HL-60/S4 treated with phorbol 12-myristate 13-acetate at 8.2 ng/mL for 4 days and 3 days (cell line): ENCODE measurements at regions not wholly inside any gene's neighbourhood (a gene's known extent, or its start where the extent isn't known, plus 50 kb on each side); places are given as distances from the start of the nearest gene placed in this dataset.

Experiments
- in situ Hi-C: fragments of 300-500 bp; cut with MboI; formaldehyde crosslinking; loops from 2 replicates; pipeline ENCODE4 v1.15.0; 2022; ENCODE audit warnings: low sequenced_read_pairs

DNA sequence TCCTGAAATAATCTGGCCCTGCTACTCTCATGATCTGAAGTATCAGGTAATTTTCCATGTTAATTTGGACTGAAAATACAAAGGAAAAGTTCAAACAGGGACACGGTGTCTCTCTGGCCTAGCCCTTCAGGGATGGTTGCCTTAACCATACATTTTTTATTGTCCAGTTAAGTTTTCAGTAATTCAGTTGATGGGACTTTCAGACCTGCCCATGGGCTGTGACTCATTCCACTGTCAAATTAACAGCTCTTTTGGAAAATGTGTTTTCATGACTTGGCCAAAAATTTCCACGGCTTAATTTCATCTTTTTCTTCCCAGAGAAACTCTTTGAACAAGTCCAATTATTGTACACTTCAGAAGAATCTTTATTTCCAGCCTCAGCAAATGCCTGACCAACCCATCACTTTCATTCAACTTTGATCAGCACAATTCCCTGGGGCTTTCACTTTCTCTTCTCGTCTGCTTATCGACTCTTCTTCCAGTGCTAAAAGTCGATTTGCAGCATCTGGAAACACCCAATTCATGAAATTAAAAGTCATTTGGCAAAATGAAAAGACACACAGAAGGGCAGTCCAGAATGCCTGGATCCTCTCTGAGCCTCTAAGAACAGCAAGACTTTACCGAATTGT lies 293.9 kb downstream of the RAB28 start:
- in situ Hi-C loops = no loop called here

DNA sequence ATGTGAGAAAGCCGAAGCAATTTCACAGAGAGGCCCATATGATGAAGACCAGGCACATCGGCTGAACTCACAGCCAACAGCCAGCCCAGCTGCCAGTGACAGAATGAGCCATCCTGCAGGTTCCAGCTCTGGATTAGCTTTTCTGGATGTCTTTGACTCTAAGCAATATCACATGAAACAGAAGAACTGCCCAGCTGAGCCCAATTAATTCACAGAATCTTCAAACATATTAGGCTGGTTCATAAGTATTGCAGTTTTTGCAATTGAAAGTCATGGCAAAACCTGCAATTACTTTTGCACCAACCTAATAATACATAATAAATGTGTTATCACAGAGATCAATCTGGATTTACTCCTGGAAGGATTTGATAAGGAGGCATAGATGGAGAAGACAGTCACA lies 299.9 kb downstream of the RAB28 start:
- in situ Hi-C loops = no loop called here

DNA sequence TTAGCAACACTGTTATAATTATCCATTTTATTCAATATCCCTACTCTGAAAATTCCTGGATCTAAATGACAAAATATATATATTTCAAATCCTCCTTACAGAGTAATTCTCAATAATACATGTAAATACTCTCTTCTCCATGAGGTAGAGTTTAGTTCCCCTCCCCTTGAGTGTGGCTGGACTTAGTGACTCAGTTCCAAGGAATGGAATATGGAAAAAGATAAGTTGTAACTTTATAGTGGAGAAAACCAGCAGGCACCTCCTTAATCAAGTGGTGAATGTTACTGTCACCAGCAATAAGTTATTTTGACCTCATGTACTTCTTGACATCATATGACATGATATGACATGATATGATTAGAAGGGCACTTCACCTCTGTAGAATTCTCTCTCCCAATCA lies 302.0 kb downstream of the RAB28 start:
- in situ Hi-C loops = no loop called here

DNA sequence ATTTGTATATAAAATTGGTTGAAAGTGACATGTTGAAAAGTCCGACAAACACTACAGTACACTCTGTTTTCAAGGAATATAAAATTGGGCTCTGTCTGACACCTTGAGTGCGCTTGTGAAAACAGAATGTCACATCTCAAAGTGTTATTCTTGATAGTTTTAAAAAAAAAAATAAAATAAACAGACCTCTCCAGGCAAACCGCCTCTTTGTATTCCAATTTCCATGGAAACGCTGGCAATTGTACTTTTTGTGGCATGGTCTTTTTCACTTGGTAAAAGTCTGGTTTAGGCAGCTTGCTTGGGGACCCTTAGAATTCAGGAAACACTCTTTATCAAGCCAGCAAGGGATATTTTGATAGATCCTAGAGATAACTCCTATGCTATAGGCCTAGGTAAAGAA lies 302.5 kb downstream of the RAB28 start:
- in situ Hi-C loops = no loop called here

DNA sequence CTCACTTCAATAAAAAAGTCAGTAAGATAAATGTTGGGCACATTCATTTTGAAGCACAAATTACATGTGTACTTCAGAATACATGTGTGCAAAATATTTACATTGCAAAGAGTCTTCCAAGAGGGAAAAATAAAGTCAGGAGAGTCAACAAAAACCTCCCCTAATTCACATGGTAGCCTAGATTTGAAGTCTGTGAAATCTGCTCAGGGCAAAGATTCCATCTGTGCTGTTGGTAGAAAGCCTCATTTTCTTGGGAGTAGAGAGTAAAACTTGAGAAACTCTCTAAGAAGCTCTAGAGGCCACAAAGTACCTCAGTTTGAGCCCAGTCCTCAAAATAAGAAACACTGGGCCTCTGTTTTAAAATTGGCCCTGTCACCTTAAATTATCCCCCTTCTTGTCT lies 303.4 kb downstream of the RAB28 start:
- in situ Hi-C loops = no loop called here

DNA sequence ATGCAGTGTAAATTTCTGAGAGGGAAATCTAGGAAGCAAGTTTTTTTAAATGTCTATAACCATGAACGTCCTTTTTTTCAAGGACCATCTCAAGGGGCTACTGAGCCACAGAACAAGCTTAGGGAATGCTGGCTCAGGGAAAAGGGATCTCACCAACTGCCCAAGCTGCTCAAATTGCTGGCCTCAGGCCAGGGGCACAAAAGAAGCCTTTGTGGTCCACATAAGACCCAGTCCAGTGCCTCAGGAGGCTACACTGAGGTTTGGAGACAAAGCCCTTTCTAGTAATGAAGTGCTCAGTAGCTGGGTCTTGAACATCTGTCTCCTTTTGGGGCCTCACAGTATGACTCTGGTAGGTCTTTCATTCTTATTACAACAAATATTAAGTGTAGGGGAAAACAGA lies 305.5 kb downstream of the RAB28 start:
- in situ Hi-C loops = no loop called here

DNA sequence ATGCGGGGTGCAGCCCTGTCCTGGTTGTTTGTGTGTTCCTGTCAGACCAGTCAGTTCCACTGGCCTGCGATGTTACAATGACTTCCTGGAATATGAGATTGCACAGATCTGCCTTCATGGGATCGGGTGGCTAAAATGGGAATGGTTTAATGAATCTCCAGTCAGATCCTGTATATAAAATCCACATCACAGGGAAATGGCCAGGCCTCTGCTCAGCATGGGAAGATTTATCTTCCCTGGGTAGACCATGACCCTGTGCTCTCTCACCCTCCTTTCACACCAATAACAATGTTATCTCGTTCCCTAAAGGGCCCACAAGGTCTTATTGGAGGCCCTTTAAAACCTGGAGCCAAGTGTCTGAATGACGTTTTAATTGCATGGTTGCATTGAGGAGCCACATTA lies 307.4 kb downstream of the RAB28 start:
- in situ Hi-C loops = no loop called here

DNA sequence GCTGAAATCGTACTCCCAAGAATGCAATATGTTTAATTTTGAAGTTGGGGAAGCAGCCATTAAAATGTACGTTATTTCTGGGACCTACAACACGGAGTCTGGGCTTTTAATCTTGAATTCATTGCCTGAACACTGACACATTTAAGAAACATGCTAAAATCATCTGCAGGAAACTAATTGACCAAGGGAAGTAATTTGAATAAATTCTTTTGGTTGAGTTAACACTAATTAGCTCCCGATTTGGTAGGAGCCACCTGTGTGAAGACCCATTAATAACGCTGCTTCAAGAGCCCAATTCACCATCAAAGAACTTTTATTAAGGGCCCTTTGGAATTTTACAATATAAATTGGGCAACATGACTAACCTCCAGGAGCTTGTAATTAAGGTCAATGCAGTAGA lies 309.2 kb downstream of the RAB28 start:
- in situ Hi-C loops = no loop called here

DNA sequence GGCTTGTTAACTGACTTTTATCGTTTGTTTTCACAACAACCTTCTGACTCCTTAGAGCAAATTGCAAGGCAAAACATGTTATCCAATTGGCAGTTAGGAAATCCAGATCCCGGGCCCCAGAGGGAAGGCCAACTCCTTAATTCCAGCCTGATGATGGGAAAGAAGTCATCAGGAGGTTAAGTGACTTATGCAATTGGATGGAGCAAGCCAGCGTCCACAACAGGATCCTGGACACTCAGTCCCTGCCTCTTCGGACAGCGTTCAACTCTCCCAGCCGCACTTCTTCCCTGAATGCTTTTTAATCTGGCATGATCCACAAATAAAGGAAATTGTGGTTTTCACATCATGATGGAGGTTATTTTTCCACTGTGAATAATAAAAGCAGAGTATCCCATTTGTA lies 310.1 kb downstream of the RAB28 start:
- in situ Hi-C loops = no loop called here

DNA sequence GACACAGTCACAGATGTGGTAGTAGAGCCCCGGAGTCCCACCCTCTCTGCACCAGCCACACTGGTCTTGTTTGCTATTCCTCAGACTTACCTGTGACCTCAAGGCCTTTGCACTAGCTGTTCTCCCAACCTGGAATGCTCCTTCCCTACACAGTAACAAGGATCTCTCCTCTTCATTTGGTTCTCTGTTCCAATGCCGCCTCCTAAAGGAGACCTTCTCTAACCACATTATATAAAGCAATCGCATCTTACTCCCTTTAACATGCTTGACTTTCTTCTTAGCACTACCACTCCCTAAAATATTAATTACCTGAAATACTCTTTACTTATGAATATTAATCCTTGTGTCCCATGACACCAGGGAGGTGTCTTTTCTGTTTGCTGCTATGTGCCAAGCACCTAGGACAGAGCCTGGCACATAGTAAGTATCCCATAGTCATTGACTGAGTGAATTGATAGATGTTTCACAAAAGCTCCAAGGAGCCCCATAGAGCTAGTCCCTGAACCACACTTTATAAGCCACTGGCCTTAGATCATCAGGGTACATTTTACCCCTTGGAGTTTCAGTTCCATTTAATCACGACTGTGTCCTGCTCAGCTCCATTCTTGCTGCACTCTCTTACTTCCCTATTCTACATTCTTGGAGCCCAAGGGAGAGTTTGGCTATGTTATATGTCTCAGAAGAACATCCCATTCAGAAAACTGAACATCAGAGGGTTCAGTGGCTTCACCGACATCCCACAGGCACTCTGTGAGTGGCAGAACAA lies 312.7 kb downstream of the RAB28 start:
- in situ Hi-C loops = no loop called here

DNA sequence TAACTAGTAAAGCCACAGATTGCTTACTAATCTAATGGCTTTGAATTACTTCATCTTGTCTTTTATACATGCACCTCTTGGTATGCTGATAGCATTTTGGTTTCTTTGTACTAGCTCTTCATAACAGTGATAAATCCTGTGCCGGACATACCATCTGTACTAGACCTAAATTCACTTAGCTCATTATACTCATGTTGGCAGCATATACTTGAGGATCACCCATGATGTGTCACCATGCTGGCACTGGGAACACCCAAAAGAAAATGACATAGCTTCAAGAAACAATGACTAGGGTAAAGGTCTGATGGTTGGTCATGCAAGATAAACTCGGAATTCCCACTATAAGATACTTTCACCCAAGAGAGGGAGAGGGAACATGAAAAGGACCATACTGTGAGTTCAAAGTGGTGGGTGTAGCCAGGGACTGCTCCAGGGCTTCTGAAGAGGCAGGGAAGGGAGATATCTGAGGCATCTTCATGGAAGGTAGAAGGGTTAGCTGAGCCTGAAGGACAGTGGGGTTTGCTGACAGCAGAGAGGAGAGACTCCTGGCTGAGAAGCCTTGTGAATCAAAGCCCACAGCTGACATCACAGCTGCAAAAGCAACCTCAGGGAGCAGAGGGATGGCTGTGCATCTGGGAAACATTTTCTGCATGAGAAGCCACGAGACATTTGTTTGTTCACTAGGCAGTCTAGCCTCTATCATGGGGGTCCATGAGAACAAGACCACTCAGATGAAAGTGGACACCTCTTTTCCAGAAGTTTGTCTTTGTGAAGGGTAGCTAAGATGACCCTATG lies 314.2 kb downstream of the RAB28 start:
- in situ Hi-C loops = no loop called here

DNA sequence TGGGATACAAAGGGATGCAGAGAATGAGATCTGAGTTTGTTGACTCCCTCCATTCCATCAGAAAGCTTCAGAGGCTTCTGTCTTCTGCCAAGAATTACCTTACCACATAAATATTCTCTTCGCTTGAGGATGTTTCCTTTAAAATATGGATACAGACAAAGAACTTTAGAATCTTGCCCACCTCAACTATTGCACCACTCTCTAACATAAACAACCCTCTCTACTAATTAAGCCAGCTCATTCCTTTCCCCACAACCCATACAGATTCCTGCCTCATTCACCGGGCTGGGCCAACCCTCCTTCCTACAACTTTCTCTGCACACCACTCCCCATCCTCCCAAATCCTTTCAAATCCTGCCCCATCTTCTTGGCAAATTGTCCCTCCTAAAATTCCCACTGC lies 315.8 kb downstream of the RAB28 start:
- in situ Hi-C loops = no loop called here

DNA sequence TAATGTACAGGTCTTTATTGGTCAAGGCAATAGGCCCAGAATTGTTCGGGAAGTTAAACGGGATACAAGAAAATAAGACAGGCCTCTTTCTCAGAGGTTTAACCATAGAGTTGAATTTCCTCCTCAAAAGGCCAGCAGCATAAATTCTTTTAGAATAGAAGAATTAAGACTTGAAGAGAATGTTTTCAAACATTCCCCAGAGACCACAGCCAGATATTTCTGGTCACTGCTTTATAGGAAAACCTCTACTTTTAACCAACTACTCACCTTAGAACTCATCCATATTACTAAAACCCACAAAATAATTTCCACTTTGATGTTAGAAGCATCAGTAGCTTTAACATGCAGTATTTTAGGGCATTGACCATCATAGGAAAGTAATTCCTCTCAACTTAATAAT lies 317.9 kb downstream of the RAB28 start:
- in situ Hi-C loops = no loop called here

DNA sequence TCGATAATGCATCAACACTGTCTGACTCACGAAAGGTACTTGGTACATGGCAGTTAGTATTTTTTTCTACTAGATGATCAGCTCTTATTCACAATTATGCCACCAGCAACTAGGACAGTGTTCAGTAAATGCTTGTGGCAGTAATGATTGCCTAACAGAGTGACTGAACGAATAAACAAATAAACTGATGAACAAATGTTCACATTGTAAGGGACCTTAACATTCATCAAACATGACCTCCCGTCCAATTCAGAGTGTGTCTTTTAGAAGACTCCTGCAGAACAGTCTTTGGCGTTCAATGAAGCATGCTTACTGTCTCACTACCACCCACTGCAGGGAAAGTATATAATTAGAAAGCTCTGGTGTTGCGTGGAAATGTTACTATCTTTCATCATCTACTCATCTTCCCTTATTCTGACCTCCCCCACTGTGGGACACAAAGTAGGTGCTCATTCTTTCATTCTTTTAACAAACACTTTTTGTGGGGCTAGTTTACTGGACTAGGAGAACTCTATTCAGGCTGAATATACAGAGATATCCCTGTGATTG lies 319.3 kb downstream of the RAB28 start:
- in situ Hi-C loops = no loop called here

DNA sequence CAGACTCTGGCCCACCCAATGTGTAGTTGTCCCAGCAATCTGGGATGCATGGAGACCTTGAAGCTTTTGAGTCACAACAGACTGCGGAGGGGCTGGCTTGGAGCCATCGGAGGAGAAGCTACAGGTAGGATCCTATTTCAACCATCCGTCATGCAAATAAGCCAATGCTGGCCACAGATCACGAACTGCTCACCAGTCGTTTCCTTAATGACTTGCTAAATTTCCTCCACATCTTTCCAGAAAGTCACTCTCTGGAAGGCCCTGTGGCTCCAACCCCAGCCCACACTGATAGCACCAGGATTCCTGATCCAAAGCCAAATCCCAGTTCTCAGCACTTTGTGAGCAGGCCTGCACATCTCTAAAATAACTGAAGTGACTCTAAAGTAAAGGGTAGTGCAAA lies 321.3 kb downstream of the RAB28 start:
- in situ Hi-C loops = no loop called here

DNA sequence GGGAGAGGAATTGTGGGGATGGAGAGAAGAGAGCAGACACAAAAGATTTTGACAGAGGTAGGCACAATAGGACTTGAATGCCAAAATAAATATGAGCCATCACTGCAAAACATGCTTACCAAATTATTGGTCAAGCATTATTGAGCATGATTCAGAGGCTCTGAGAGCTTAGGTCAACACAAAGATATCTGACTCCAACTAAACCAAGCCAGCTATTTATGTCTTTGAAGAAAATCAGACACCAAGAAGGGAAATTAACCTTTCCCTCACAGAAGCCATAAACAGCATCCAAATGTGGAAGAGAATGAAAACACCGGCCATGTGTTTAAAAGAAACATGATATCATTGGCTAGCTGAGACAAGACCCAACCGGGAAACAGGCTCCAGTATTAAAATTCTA lies 323.2 kb downstream of the RAB28 start:
- in situ Hi-C loops = no loop called here

DNA sequence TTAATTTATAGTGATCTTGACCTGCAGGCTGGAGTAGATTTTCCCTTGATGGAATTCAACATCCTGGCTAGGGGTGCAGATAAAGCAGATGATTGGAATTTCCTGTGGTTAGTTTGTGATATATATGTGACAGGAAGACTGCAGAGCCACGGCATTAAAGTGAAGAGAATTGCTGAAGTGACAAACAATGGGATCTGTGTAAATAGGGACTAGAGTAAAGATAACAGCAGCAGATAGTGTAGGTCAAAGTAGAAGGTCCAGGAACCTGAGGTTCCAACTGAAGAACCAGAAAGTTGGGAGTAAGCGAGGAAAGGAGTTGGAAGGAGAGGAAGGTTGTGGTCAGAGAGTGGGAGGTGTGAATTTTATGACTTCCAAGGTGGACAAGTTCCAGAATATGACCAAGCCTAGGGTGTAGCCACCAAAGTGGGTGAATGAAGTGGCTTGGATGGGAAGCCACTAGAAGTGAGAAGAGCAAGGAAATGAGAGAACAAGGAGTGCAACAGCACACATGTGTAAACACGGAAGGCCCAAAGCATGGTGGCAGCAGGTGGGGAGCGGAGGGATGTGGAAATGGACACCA lies 325.0 kb downstream of the RAB28 start:
- in situ Hi-C loops = no loop called here

DNA sequence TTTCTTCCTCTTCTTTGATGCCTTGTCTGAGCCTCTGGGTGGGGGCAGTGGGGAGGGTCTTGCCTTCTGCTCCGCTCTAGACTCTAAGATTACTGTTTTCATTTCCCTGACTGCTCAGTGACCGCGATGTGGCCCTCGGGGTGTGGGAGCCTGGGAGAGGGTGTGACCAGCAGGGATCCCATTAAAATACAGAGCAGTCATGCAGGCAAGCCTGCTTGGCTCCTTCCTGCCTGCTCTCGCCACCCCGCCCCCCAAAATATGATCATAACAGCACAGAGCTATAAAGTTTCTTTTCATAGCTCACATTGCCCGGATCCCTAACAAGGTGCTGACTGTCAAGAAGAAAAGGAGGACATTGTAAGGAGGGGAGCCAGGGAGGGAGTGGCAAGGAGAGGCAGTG lies 332.9 kb downstream of the RAB28 start:
- in situ Hi-C loops = no loop called here

DNA sequence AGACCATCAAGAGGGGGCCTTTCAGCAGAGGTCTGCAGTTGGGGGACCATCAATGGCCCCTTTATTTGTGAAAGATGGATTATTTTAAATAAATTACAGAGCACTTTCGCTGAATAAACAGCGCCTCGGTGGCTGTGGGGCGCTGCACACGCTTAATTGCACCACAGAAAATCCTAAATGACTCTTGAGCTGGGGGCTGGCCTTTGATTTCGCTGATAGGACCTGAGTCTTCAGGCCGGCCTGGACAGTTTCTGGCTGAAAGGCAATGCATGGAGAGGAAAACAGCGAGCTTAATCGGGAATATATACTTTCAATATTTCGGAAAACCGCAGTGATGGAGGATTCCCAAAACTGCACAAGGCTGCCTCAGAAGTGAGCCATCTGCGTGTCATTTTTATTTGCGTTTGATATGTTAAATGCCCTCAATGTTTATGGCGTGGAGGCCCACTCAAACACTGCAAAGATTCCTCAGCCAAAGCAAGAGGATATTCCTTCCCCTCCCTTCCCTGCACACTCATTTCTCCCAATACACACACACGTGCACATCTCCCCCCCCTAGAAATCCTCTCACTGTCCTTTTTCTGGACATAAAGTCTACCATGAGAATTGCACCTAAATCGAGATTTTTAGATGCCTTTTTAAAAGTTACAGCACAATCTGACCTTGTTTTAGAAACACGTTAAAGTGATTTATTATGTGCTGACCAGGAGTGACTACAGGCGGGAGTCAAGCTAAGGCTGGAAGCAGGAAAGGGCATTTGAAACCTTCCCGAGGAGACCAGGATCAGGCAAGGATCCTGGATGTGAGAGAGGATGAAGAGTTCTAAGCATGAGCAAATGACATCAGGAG lies 340.7 kb downstream of the RAB28 start:
- in situ Hi-C loops = no loop called here

DNA sequence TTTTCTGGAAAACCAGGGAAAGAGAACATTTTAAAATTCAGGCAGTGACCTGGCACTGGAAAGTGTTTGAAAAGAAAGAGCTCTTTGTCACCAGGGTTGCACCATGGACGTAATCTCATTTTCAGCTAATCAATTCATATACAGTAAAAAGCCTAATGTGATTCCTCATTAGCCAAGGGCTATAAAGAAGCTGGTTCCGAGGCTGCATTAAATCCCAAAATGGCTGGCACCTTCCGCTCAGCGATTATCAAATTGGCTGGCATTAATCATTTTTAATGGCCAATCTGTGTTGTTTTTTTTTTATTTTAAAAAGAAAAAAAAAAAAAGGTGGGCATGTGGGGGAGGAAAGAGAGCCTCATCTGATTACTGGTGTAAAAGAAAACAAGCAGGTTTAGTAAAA lies 341.4 kb downstream of the RAB28 start:
- in situ Hi-C loops = no loop called here

DNA sequence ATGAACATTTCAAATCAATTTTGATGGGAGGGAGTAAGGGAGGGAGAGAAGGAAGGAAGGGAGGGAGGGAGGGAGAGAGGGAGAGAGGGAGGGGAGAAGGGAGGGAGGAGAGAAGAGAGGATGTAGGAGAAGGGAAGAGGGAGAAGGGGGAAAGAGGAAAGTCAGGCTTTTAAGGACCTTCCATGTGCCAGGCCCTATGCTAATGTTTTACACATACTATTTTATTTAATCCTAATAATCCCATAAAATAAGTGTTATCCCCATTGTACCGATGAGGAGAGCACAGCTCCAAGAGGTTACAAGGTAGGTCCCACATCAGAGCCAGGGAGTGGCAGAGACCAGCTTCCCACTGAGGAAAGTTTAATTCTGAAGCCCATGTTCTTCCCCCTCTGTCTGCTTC lies 341.9 kb downstream of the RAB28 start:
- in situ Hi-C loops = no loop called here
